MM.1S (cell line): ENCODE measurements at regions not wholly inside any gene's neighbourhood (a gene's known extent, or its start where the extent isn't known, plus 50 kb on each side); places are given as distances from the start of the nearest gene placed in this dataset.

Experiments used
- DNase-seq: peaks from one replicate; pipeline ENCODE4 v3.0.0-alpha.2; 2015
- H2AFZ ChIP-seq: fragments of 300-600 bp; sonication (generic); 2 replicates; pipeline ENCODE4 v1.6.0; 2016; ENCODE audit warnings: antibody characterized with exemption, low read length
- H3F3A ChIP-seq: fragments of 300-600 bp; sonication (generic); 2 replicates; pipeline ENCODE4 v1.6.1; 2016; ENCODE audit warnings: mild to moderate bottlenecking, antibody characterized with exemption, low read length, moderate library complexity, mixed read lengths; ENCODE audit not compliant: insufficient read depth
- H3K27ac ChIP-seq: fragments of 300-600 bp; sonication (generic); 2 replicates; pipeline ENCODE4 v1.5.1; 2016; ENCODE audit warnings: mild to moderate bottlenecking, low read length
- H3K27me3 ChIP-seq: fragments of 300-600 bp; sonication (generic); replicated peaks from 2 replicates; pipeline ENCODE4 v1.6.0; 2016; ENCODE audit warnings: low read length; ENCODE audit not compliant: insufficient read depth
- H3K36me3 ChIP-seq: fragments of 300-600 bp; sonication (generic); replicated peaks from 2 replicates; pipeline ENCODE4 v1.6.1; 2016; ENCODE audit warnings: mild to moderate bottlenecking, low read length, mixed read lengths; ENCODE audit not compliant: insufficient read depth
- H3K4me1 ChIP-seq: fragments of 300-600 bp; sonication (generic); 2 replicates; pipeline ENCODE4 v1.6.1; 2016; ENCODE audit warnings: low read length, mixed read lengths
- H3K4me2 ChIP-seq: fragments of 300-600 bp; sonication (generic); 2 replicates; pipeline ENCODE4 v1.6.0; 2016; ENCODE audit warnings: low read depth, low read length
- H3K4me3 ChIP-seq: fragments of 300-600 bp; sonication (generic); 2 replicates; pipeline ENCODE4 v1.5.1; 2016; ENCODE audit warnings: low read length, mixed read lengths
- H3K79me2 ChIP-seq: fragments of 300-600 bp; sonication (generic); 2 replicates; pipeline ENCODE4 v1.6.1; 2016; ENCODE audit warnings: mixed run types, low read length, mixed read lengths
- H3K9ac ChIP-seq: fragments of 300-600 bp; sonication (generic); 2 replicates; pipeline ENCODE4 v1.6.1; 2016; ENCODE audit warnings: low read length, mixed read lengths
- H3K9me2 ChIP-seq: fragments of 300-600 bp; sonication (generic); replicated peaks from 2 replicates; pipeline ENCODE4 v1.6.1; 2016; ENCODE audit warnings: mild to moderate bottlenecking, low read length, mixed read lengths; ENCODE audit not compliant: insufficient read depth
- H3K9me3 ChIP-seq: fragments of 300-600 bp; sonication (generic); replicated peaks from 2 replicates; pipeline ENCODE4 v1.6.1; 2016; ENCODE audit warnings: mild to moderate bottlenecking, low read length, mixed read lengths; ENCODE audit not compliant: insufficient read depth
- H4K20me1 ChIP-seq: fragments of 300-600 bp; sonication (generic); 2 replicates; pipeline ENCODE4 v1.6.1; 2016; ENCODE audit warnings: mild to moderate bottlenecking, low read length, moderate library complexity, mixed read lengths; ENCODE audit not compliant: insufficient read depth
- CTCF ChIP-seq: fragments of 300-600 bp; sonication (generic); IDR thresholded peaks from 2 replicates; pipeline ENCODE4 v1.5.1; 2016; ENCODE audit warnings: antibody characterized with exemption, low read length, mixed read lengths
- EZH2 ChIP-seq: fragments of 300-600 bp; sonication (generic); optimal IDR thresholded peaks from 2 replicates; pipeline ENCODE3; 2017; ENCODE audit warnings: low read depth, mild to moderate bottlenecking, antibody characterized with exemption, low read length, mixed read lengths
- EZH2phosphoT487 ChIP-seq: fragments of 300-600 bp; sonication (generic); IDR thresholded peaks from 2 replicates; pipeline ENCODE4 v1.6.1; 2018; ENCODE audit warnings: antibody characterized with exemption, low read length

GRCh38 chr2:44093970-44094369 lies 74.7 kb upstream of the PPM1B start:
- no peaks in the 10 kb centered on the region for H3K79me2 ChIP-seq
- H3K9me3 ChIP-seq: no peaks in the 10 kb centered on the region
- TF ChIP-seq EZH2 (no peak), CTCF (no peak), EZH2phosphoT487 (no peak)
- no peaks in the 10 kb centered on the region for H3F3A ChIP-seq
- H2AFZ ChIP-seq: no peak overlapping the region
- H3K9ac ChIP-seq: no peak overlapping the region
- peaks cover 29% of the 10 kb centered on the region for H3K4me1 ChIP-seq
- no peaks in the 10 kb centered on the region for H4K20me1 ChIP-seq
- no peak overlapping the region for H3K4me3 ChIP-seq
- no peak for DNase-seq
- H3K27ac ChIP-seq: no peak overlapping the region
- no peaks in the 10 kb centered on the region for H3K36me3 ChIP-seq
- H3K4me2 ChIP-seq: no peak overlapping the region
- H3K9me2 ChIP-seq: no peaks in the 10 kb centered on the region
- no peaks in the 10 kb centered on the region for H3K27me3 ChIP-seq

- Histone ChIP-seq H3K27me3 (no peaks in the 10 kb centered on the region), H4K20me1 (no peaks in the 10 kb centered on the region), H3K4me2 (no peak overlapping the region), H3F3A (peaks cover 9% of the 10 kb centered on the region), H3K9ac (no peak overlapping the region), H3K9me3 (no peaks in the 10 kb centered on the region), H3K9me2 (no peaks in the 10 kb centered on the region), H2AFZ (no peak overlapping the region), H3K4me1 (peaks cover 27% of the 10 kb centered on the region), H3K36me3 (no peaks in the 10 kb centered on the region), H3K27ac (no peak overlapping the region), H3K79me2 (no peaks in the 10 kb centered on the region), H3K4me3 (no peak overlapping the region)
- TF ChIP-seq EZH2phosphoT487 (no peak), CTCF (no peak), EZH2 (no peak)
- no peak for DNase-seq
Measured at GRCh38 chr2:44097322-44097907, 71.3 kb upstream of the PPM1B start.

GRCh38 chr2:44098050-44098449 lies 70.6 kb upstream of the PPM1B start:
- Histone ChIP-seq H3K79me2 (no peaks in the 10 kb centered on the region), H4K20me1 (no peaks in the 10 kb centered on the region), H3K4me1 (peaks cover 27% of the 10 kb centered on the region), H3K4me2 (no peak overlapping the region), H2AFZ (no peak overlapping the region), H3K27me3 (no peaks in the 10 kb centered on the region), H3K9me3 (no peaks in the 10 kb centered on the region), H3K27ac (no peak overlapping the region), H3F3A (peaks cover 9% of the 10 kb centered on the region), H3K9me2 (no peaks in the 10 kb centered on the region), H3K36me3 (no peaks in the 10 kb centered on the region), H3K9ac (no peak overlapping the region), H3K4me3 (no peak overlapping the region)
- TF ChIP-seq EZH2phosphoT487 (no peak), EZH2 (no peak), CTCF (no peak)
- DNase-seq: no peak
